Spleen (tissue), 7 donors: ENCODE measurements at regions not wholly inside any gene's neighbourhood (a gene's known extent, or its start where the extent isn't known, plus 50 kb on each side); places are given as distances from the start of the nearest gene placed in this dataset.

ENCODE experiments used
- POLR2A ChIP-seq, 3 donors: fragments of 450-650 bp; IDR thresholded peaks; one replicate each; pipeline ENCODE4 v1.5.1; 2017; ENCODE audit warnings: antibody characterized with exemption in 3 of 3, mild to moderate bottlenecking in 1 of 3
- POLR2AphosphoS5 ChIP-seq, 3 donors: sonication (generic); formaldehyde crosslinking; IDR thresholded peaks; one replicate each; pipeline ENCODE4 v1.5.1; 2017; ENCODE audit warnings: antibody characterized with exemption in 3 of 3
- TF ChIP-seq, protein P1 (sequence below), 11 experiments: fragments of 200-600 bp in 7 of 11; fragments of 450-650 bp in 4 of 11; sonication (generic) in 4 of 11; IDR thresholded peaks in 8 of 11; conservative IDR thresholded peaks in 3 of 11; 1 replicate in 7 of 11; 2 replicates in 4 of 11; pipeline versions ENCODE4 v1.4.0 to v1.8.0; 2016 to 2021; ENCODE audit warnings: antibody characterized with exemption in 11 of 11, inconsistent platforms in 4 of 11, mild to moderate bottlenecking in 1 of 11
- donor health status: DM: no; HTN: no; CAD: no; lungs with moderate emphysema.
- donor health status: DM: no; HTN: no; CAD: no.
- donor health status: DM: no; HTN: no; CAD: no.

DNA sequence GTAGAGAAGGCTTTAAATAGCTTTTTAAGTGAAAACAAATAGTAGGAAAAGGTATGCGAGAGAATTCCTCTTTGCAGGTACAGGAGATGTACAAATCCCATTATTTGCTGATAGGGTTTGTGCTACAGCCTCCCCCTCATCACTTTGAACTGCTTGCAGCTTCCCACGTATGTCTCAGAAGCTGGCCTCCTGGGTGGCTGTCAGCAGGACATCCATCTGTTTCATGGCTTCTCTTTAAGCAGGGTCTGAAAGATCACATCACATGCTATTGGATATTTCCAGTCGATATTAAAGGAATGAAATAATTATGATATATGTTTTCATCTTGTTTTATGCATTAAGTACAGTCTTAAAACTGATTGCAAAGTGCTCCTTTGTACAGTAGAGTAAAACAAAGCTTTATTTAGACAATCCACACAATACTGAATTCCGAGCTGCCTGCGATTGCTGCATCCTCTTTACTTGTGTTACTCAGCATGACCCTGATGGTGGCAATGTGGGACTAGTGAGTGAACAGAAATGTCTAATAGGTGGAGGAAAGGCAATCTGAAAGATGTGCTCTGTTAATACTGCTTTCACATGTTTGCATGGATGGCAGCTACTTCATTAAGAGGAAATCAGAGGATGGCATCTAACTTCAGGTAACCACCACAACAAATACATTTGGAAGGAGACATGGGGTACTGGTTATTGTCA lies 930.6 kb upstream of the SEMA6D start:
- TF ChIP-seq, protein P1, sequence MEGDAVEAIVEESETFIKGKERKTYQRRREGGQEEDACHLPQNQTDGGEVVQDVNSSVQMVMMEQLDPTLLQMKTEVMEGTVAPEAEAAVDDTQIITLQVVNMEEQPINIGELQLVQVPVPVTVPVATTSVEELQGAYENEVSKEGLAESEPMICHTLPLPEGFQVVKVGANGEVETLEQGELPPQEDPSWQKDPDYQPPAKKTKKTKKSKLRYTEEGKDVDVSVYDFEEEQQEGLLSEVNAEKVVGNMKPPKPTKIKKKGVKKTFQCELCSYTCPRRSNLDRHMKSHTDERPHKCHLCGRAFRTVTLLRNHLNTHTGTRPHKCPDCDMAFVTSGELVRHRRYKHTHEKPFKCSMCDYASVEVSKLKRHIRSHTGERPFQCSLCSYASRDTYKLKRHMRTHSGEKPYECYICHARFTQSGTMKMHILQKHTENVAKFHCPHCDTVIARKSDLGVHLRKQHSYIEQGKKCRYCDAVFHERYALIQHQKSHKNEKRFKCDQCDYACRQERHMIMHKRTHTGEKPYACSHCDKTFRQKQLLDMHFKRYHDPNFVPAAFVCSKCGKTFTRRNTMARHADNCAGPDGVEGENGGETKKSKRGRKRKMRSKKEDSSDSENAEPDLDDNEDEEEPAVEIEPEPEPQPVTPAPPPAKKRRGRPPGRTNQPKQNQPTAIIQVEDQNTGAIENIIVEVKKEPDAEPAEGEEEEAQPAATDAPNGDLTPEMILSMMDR (IDR thresholded peaks at IDR 0.05 in 8 of 11, conservative IDR thresholded peaks at IDR 0.05 in 3 of 11): no peak
- TF ChIP-seq POLR2A (IDR thresholded peaks at IDR 0.05) (no peak), POLR2AphosphoS5 (IDR thresholded peaks at IDR 0.05) (no peak)
